CD14-positive monocyte (primary cell): ENCODE measurements at regions not wholly inside any gene's neighbourhood (a gene's known extent, or its start where the extent isn't known, plus 50 kb on each side); places are given as distances from the start of the nearest gene placed in this dataset.

ENCODE experiments used
- DNase-seq, 3 donors: peaks; one replicate each; pipeline ENCODE4 v3.0.0-alpha.2; 2011 to 2022
- H2AFZ ChIP-seq: 2 replicates; pipeline ENCODE4 v1.6.0; 2012; ENCODE audit warnings: mild to moderate bottlenecking, low read depth, low read length, inconsistent platforms; ENCODE audit not compliant: insufficient read depth, poor library complexity, severe bottlenecking
- H3K27ac ChIP-seq, 2 donors: 1 replicate in 1 of 2; 2 replicates in 1 of 2; pipeline ENCODE4 v1.5.1; 2012 to 2013; ENCODE audit warnings: low read length in 2 of 2, control low read depth in 1 of 2, inconsistent platforms in 1 of 2, low read depth in 1 of 2, mild to moderate bottlenecking in 1 of 2
- H3K27me3 ChIP-seq, 2 donors: one replicate each; pipeline versions ENCODE4 v1.6.0 to v1.6.1; 2011 to 2013; ENCODE audit warnings: low read length in 2 of 2; ENCODE audit not compliant: control insufficient read depth in 2 of 2, insufficient read depth in 2 of 2
- H3K36me3 ChIP-seq, 2 donors: replicated peaks in 1 of 2; 1 replicate in 1 of 2; 2 replicates in 1 of 2; pipeline versions ENCODE4 v1.5.1 to v1.6.1; 2012 to 2013; ENCODE audit warnings: low read length in 2 of 2, control low read depth in 1 of 2, inconsistent platforms in 1 of 2, mild to moderate bottlenecking in 1 of 2; ENCODE audit not compliant: insufficient read depth in 2 of 2, control insufficient read depth in 1 of 2
- H3K4me1 ChIP-seq, 2 donors: 1 replicate in 1 of 2; 2 replicates in 1 of 2; pipeline versions ENCODE4 v1.5.1 to v1.6.1; 2012 to 2013; ENCODE audit warnings: low read length in 2 of 2, control low read depth in 1 of 2, inconsistent platforms in 1 of 2, mild to moderate bottlenecking in 1 of 2, moderate library complexity in 1 of 2; ENCODE audit not compliant: insufficient read depth in 2 of 2, control insufficient read depth in 1 of 2
- H3K4me2 ChIP-seq: replicated peaks from 2 replicates; pipeline ENCODE3; 2012; ENCODE audit warnings: low read length, moderate library complexity, mild to moderate bottlenecking; ENCODE audit not compliant: poor library complexity, severe bottlenecking; ENCODE audit errors: extremely low read depth
- H3K4me3 ChIP-seq, 3 experiments: fragments of 200-600 bp in 1 of 3; sonication (generic) in 1 of 3; replicated peaks in 1 of 3; 1 replicate in 2 of 3; 2 replicates in 1 of 3; pipeline ENCODE4 v1.5.1; 2011 to 2013; ENCODE audit warnings: low read length in 3 of 3, mild to moderate bottlenecking in 3 of 3, control low read depth in 2 of 3, low read depth in 2 of 3, inconsistent platforms in 1 of 3, moderate library complexity in 1 of 3
- H3K79me2 ChIP-seq: 2 replicates; pipeline ENCODE4 v1.6.0; 2012; ENCODE audit warnings: mild to moderate bottlenecking, control low read depth, inconsistent platforms, low read length, moderate library complexity; ENCODE audit not compliant: insufficient read depth
- H3K9ac ChIP-seq: 2 replicates; pipeline ENCODE4 v1.6.0; 2017; ENCODE audit warnings: low read length, mild to moderate bottlenecking; ENCODE audit not compliant: insufficient read depth, poor library complexity, severe bottlenecking
- H3K9me3 ChIP-seq, 2 donors: replicated peaks in 1 of 2; 1 replicate in 1 of 2; 2 replicates in 1 of 2; pipeline versions ENCODE4 v1.5.1 to v1.6.1; 2012 to 2013; ENCODE audit warnings: low read length in 2 of 2, control low read depth in 1 of 2; ENCODE audit not compliant: control insufficient read depth in 1 of 2, insufficient read depth in 1 of 2
- H4K20me1 ChIP-seq: 2 replicates; pipeline ENCODE4 v1.6.0; 2012; ENCODE audit warnings: mild to moderate bottlenecking, low read length, control low read depth, moderate library complexity; ENCODE audit not compliant: insufficient read depth
- H3K27ac Mint-ChIP-seq, 7 donors: one replicate each; pipeline ENCODE4 v1.8.0; 2020; ENCODE audit warnings: mild to moderate bottlenecking in 7 of 7, mixed read lengths in 7 of 7, moderate library complexity in 6 of 7, inconsistent platforms in 2 of 7
- H3K27me3 Mint-ChIP-seq, 3 donors: one replicate each; pipeline ENCODE4 v1.8.0; 2021 to 2022; ENCODE audit warnings: low read depth in 3 of 3, mild to moderate bottlenecking in 3 of 3, mixed read lengths in 3 of 3, moderate library complexity in 3 of 3, inconsistent platforms in 1 of 3
- H3K36me3 Mint-ChIP-seq, 2 donors: one replicate each; pipeline ENCODE4 v1.8.0; 2020; ENCODE audit warnings: mixed read lengths in 2 of 2, inconsistent platforms in 1 of 2, mild to moderate bottlenecking in 1 of 2
- H3K4me1 Mint-ChIP-seq: one replicate; pipeline ENCODE4 v1.8.0; 2020; ENCODE audit warnings: mild to moderate bottlenecking, mixed read lengths
- H3K4me3 Mint-ChIP-seq, 2 donors: one replicate each; pipeline ENCODE4 v1.8.0; 2020; ENCODE audit warnings: mild to moderate bottlenecking in 2 of 2, mixed read lengths in 2 of 2, moderate library complexity in 1 of 2
- H3K9me3 Mint-ChIP-seq, 7 donors: one replicate each; pipeline ENCODE4 v1.8.0; 2020 to 2022; ENCODE audit warnings: mixed read lengths in 7 of 7, mild to moderate bottlenecking in 6 of 7, moderate library complexity in 6 of 7, inconsistent platforms in 2 of 7
- WGBS: methylation state at CpG from one replicate; pipeline ENCODE4 v1.1.5; 2013; ENCODE audit warnings: missing lambda C conversion rate; ENCODE audit not compliant: insufficient coverage; 5-methylcytosine and 5-hydroxymethylcytosine counted together
- intact Hi-C, 2 donors: fragments of 100-400 bp; cut with micrococcal nuclease; formaldehyde crosslinking; loops; one replicate each; pipeline versions ENCODE4 v1.15.0 to v1.15.1; 2023
- TF ChIP-seq, protein P1 (sequence below): fragments of 200-600 bp; IDR thresholded peaks from one replicate; pipeline ENCODE4 v1.8.0; 2022; ENCODE audit warnings: antibody characterized with exemption, mild to moderate bottlenecking

DNA sequence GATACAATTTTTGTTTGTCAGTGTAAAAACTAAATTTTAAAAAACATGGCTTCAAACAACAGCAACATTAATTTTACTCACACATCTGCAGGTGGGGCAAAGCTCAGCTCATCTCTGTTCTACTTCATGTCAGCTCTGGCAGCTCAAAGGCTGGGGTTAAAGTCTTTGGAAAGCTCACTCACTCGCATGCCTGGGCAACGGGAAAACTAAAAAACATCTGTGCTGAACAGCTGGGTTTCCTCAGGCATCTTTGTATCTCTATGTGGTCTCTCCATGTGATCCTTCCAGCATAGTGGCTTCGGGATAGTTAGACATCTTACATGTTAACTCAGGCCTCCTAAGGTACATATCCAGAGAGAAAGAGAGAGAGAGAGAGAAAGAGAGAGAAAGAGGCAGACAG is 499.6 kb downstream of the RFPL4B start:
- H3K9ac ChIP-seq = no peak overlapping the region
- H4K20me1 ChIP-seq = no peaks in the 10 kb centered on the region
- no peaks in the 10 kb centered on the region for H3K9me3 ChIP-seq
- TF ChIP-seq, protein P1, sequence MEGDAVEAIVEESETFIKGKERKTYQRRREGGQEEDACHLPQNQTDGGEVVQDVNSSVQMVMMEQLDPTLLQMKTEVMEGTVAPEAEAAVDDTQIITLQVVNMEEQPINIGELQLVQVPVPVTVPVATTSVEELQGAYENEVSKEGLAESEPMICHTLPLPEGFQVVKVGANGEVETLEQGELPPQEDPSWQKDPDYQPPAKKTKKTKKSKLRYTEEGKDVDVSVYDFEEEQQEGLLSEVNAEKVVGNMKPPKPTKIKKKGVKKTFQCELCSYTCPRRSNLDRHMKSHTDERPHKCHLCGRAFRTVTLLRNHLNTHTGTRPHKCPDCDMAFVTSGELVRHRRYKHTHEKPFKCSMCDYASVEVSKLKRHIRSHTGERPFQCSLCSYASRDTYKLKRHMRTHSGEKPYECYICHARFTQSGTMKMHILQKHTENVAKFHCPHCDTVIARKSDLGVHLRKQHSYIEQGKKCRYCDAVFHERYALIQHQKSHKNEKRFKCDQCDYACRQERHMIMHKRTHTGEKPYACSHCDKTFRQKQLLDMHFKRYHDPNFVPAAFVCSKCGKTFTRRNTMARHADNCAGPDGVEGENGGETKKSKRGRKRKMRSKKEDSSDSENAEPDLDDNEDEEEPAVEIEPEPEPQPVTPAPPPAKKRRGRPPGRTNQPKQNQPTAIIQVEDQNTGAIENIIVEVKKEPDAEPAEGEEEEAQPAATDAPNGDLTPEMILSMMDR = no peak
- intact Hi-C loops = no loop called here
- H3K4me3 ChIP-seq = no peak overlapping the region
- no peak for DNase-seq
- no peaks in the 10 kb centered on the region for H3K27me3 ChIP-seq
- no peaks in the 10 kb centered on the region for H3K36me3 Mint-ChIP-seq
- H3K79me2 ChIP-seq = no peaks in the 10 kb centered on the region
- H3K4me1 Mint-ChIP-seq = no peaks in the 10 kb centered on the region
- H3K9me3 Mint-ChIP-seq = peaks cover 0 to 3% (median 0%) of the 10 kb centered on the region in 7 donors
- H3K27ac Mint-ChIP-seq = no peak overlapping the region
- H2AFZ ChIP-seq = no peak overlapping the region
- 88% methylated on average over 2 of the region's 3 CpGs for WGBS
- H3K4me3 Mint-ChIP-seq = no peak overlapping the region
- no peak overlapping the region for H3K4me2 ChIP-seq
- H3K27me3 Mint-ChIP-seq = no peaks in the 10 kb centered on the region
- H3K36me3 ChIP-seq = no peaks in the 10 kb centered on the region
- no peaks in the 10 kb centered on the region for H3K4me1 ChIP-seq
- no peak overlapping the region for H3K27ac ChIP-seq

GRCh38 chr6:112851146-112851545 is 504.0 kb downstream of the RFPL4B start:
- peaks cover 0 to 4% (median 0%) of the 10 kb centered on the region in 7 donors for H3K9me3 Mint-ChIP-seq
- no peaks in the 10 kb centered on the region for H4K20me1 ChIP-seq
- no peaks in the 10 kb centered on the region for H3K27me3 ChIP-seq
- H2AFZ ChIP-seq = no peak overlapping the region
- no CpG with 5 or more reads among the region's 1 CpG for WGBS
- TF ChIP-seq, protein P1 = no peak
- no peak overlapping the region for H3K4me2 ChIP-seq
- no peak overlapping the region for H3K9ac ChIP-seq
- intact Hi-C loops = no loop called here
- no peak for DNase-seq
- no peaks in the 10 kb centered on the region for H3K9me3 ChIP-seq
- H3K4me1 Mint-ChIP-seq = no peaks in the 10 kb centered on the region
- no peaks in the 10 kb centered on the region for H3K79me2 ChIP-seq
- no peak overlapping the region for H3K4me3 ChIP-seq
- H3K27me3 Mint-ChIP-seq = no peaks in the 10 kb centered on the region
- no peak overlapping the region for H3K27ac Mint-ChIP-seq
- no peaks in the 10 kb centered on the region for H3K4me1 ChIP-seq
- no peak overlapping the region for H3K4me3 Mint-ChIP-seq
- H3K36me3 ChIP-seq = no peaks in the 10 kb centered on the region
- no peak overlapping the region for H3K27ac ChIP-seq
- no peaks in the 10 kb centered on the region for H3K36me3 Mint-ChIP-seq
